H9 (cell line): ENCODE measurements at regions not wholly inside any gene's neighbourhood (a gene's known extent, or its start where the extent isn't known, plus 50 kb on each side); places are given as distances from the start of the nearest gene placed in this dataset.

ENCODE experiments used
- DNase-seq: peaks from one replicate; pipeline ENCODE4 v3.0.0-alpha.2; 2017
- H2AFZ ChIP-seq: one replicate; pipeline ENCODE4 v1.6.1; 2013; ENCODE audit warnings: mild to moderate bottlenecking, low read length, control low read depth, moderate library complexity
- H2AK5ac ChIP-seq: 2 replicates; pipeline ENCODE4 v1.6.1; 2013; ENCODE audit warnings: low read length, control low read depth, mixed read lengths; ENCODE audit not compliant: insufficient read length
- H2BK120ac ChIP-seq: one replicate; pipeline ENCODE4 v1.6.1; 2013; ENCODE audit warnings: low read depth, mild to moderate bottlenecking, low read length, control low read depth, inconsistent platforms; ENCODE audit not compliant: poor library complexity, severe bottlenecking
- H2BK12ac ChIP-seq: 2 replicates; pipeline ENCODE4 v1.6.1; 2013; ENCODE audit warnings: low read length, control low read depth, mixed read lengths, low read depth; ENCODE audit not compliant: insufficient read length
- H2BK15ac ChIP-seq: 2 replicates; pipeline ENCODE4 v1.6.1; 2013; ENCODE audit warnings: low read depth, low read length, control low read depth
- H2BK20ac ChIP-seq: one replicate; pipeline ENCODE4 v1.6.1; 2013; ENCODE audit warnings: low read depth, mild to moderate bottlenecking, low read length, control low read depth, inconsistent platforms; ENCODE audit not compliant: poor library complexity, severe bottlenecking
- H2BK5ac ChIP-seq: 2 replicates; pipeline ENCODE4 v1.6.1; 2013; ENCODE audit warnings: low read length, control low read depth, mixed read lengths; ENCODE audit not compliant: insufficient read length
- H3K14ac ChIP-seq: 2 replicates; pipeline ENCODE4 v1.6.1; 2013; ENCODE audit warnings: low read length, control low read depth; ENCODE audit not compliant: insufficient read depth
- H3K18ac ChIP-seq: 2 replicates; pipeline ENCODE4 v1.6.1; 2013; ENCODE audit warnings: low read depth, mild to moderate bottlenecking, mixed read lengths, low read length, control low read depth; ENCODE audit not compliant: insufficient read length
- H3K23ac ChIP-seq: 2 replicates; pipeline ENCODE4 v1.6.1; 2013; ENCODE audit warnings: low read length, control low read depth, mixed read lengths, low read depth; ENCODE audit not compliant: insufficient read length
- H3K23me2 ChIP-seq: 2 replicates; pipeline ENCODE4 v1.6.1; 2013; ENCODE audit warnings: low read depth, mild to moderate bottlenecking, mixed read lengths, low read length, control low read depth; ENCODE audit not compliant: insufficient read length, poor library complexity, severe bottlenecking
- H3K27ac ChIP-seq: 2 replicates; pipeline ENCODE4 v1.5.1; 2013; ENCODE audit warnings: low read length, control low read depth, mixed read lengths, low read depth; ENCODE audit not compliant: insufficient read length
- H3K27me3 ChIP-seq: 2 replicates; pipeline ENCODE4 v1.6.1; 2013; ENCODE audit warnings: low read length, control low read depth, inconsistent platforms; ENCODE audit not compliant: insufficient read depth
- H3K4ac ChIP-seq: 2 replicates; pipeline ENCODE4 v1.6.1; 2013; ENCODE audit warnings: low read depth, mild to moderate bottlenecking, control low read depth, inconsistent platforms, low read length, moderate library complexity
- H3K4me1 ChIP-seq: 2 replicates; pipeline ENCODE4 v1.6.1; 2013; ENCODE audit warnings: low read length, control low read depth, inconsistent platforms; ENCODE audit not compliant: insufficient read depth
- H3K4me2 ChIP-seq: 2 replicates; pipeline ENCODE4 v1.6.1; 2013; ENCODE audit warnings: low read length, control low read depth, mixed read lengths; ENCODE audit not compliant: insufficient read length, insufficient read depth
- H3K56ac ChIP-seq: 2 replicates; pipeline ENCODE4 v1.6.1; 2013; ENCODE audit warnings: low read depth, mild to moderate bottlenecking, mixed read lengths, low read length, control low read depth; ENCODE audit not compliant: insufficient read length
- H3K79me1 ChIP-seq: 2 replicates; pipeline ENCODE4 v1.6.1; 2013; ENCODE audit warnings: low read depth, mild to moderate bottlenecking, moderate library complexity, low read length, control low read depth, inconsistent platforms; ENCODE audit not compliant: insufficient read depth, poor library complexity, severe bottlenecking
- H3K79me2 ChIP-seq: 2 replicates; pipeline ENCODE4 v1.6.1; 2013; ENCODE audit warnings: low read length, control low read depth, inconsistent platforms; ENCODE audit not compliant: insufficient read depth
- H3K9ac ChIP-seq: 2 replicates; pipeline ENCODE4 v1.6.1; 2013; ENCODE audit warnings: low read length, control low read depth, mixed read lengths; ENCODE audit not compliant: insufficient read length; ENCODE audit errors: extremely low read depth
- H3K9me3 ChIP-seq: one replicate; pipeline ENCODE4 v1.6.1; 2013; ENCODE audit warnings: low read depth, low read length, inconsistent platforms; ENCODE audit not compliant: control insufficient read depth
- H3T11ph ChIP-seq: one replicate; pipeline ENCODE4 v1.6.1; 2013; ENCODE audit warnings: mild to moderate bottlenecking, low read length, control low read depth, inconsistent platforms
- H4K20me1 ChIP-seq: one replicate; pipeline ENCODE4 v1.6.1; 2013; ENCODE audit not compliant: control insufficient read depth, insufficient read length, insufficient read depth
- H4K5ac ChIP-seq: 2 replicates; pipeline ENCODE4 v1.6.1; 2013; ENCODE audit warnings: low read depth, mild to moderate bottlenecking, mixed read lengths, low read length, control low read depth; ENCODE audit not compliant: insufficient read length
- H4K8ac ChIP-seq: replicated peaks from 2 replicates; pipeline ENCODE4 v1.6.1; 2013; ENCODE audit warnings: low read length, control low read depth, mixed read lengths, low read depth; ENCODE audit not compliant: insufficient read length
- H4K91ac ChIP-seq: 2 replicates; pipeline ENCODE4 v1.6.1; 2013; ENCODE audit warnings: low read depth, mild to moderate bottlenecking, moderate library complexity, mixed read lengths, low read length, control low read depth; ENCODE audit not compliant: insufficient read length
- H3K27ac Mint-ChIP-seq, 3 experiments: 2 replicates in 2 of 3; 3 replicates in 1 of 3; pipeline ENCODE4 v1.8.0; 2020 to 2021; ENCODE audit warnings: mixed read lengths in 3 of 3, mild to moderate bottlenecking in 1 of 3, moderate library complexity in 1 of 3
- H3K27me3 Mint-ChIP-seq: 2 replicates; pipeline ENCODE4 v1.8.0; 2021; ENCODE audit warnings: low read depth, mild to moderate bottlenecking, moderate library complexity, mixed read lengths
- H3K36me3 Mint-ChIP-seq, 3 experiments: 2 replicates in 2 of 3; 3 replicates in 1 of 3; pipeline ENCODE4 v1.8.0; 2020 to 2021; ENCODE audit warnings: low read depth in 3 of 3, mixed read lengths in 3 of 3; ENCODE audit not compliant: insufficient read depth in 1 of 3
- H3K4me1 Mint-ChIP-seq, 2 experiments: 2 replicates each; pipeline ENCODE4 v1.8.0; 2020; ENCODE audit warnings: mixed read lengths in 2 of 2
- H3K4me3 Mint-ChIP-seq, 2 experiments: 2 replicates in 1 of 2; 3 replicates in 1 of 2; pipeline ENCODE4 v1.8.0; 2020 to 2021; ENCODE audit warnings: mild to moderate bottlenecking in 2 of 2, mixed read lengths in 2 of 2, moderate library complexity in 1 of 2
- H3K9me3 Mint-ChIP-seq, 2 experiments: 2 replicates in 1 of 2; 3 replicates in 1 of 2; pipeline ENCODE4 v1.8.0; 2020; ENCODE audit warnings: mild to moderate bottlenecking in 2 of 2, mixed read lengths in 2 of 2, moderate library complexity in 1 of 2
- WGBS: extraction: QIAGEN DNeasy Blood & Tissue Kit; methylation state at CpG from one replicate; pipeline ENCODE4 v1.1.7; 2013; ENCODE audit warnings: missing lambda C conversion rate, low lambda C conversion rate, mixed read lengths; ENCODE audit not compliant: insufficient read length; ENCODE audit errors: extremely low coverage; 5-methylcytosine and 5-hydroxymethylcytosine counted together
- TF ChIP-seq, protein P1 (sequence below): fragments of 200-600 bp; sonication (generic); conservative IDR thresholded peaks from 3 replicates; pipeline ENCODE4 v1.8.0; 2021; ENCODE audit warnings: antibody characterized with exemption, mild to moderate bottlenecking

- H3K79me2 ChIP-seq = no peaks in the 10 kb centered on the region
- Mint-ChIP-seq H3K9me3 (peaks cover 0 to 11% of the 10 kb centered on the region in 2 experiments; a peak in 4 of 5 replicates), H3K27me3 (peaks cover 15% of the 10 kb centered on the region), H3K4me1 (peaks cover 2 to 6% of the 10 kb centered on the region in 2 experiments; a peak in 3 of 4 replicates), H3K4me3 (no peak overlapping the region), H3K27ac (no peak overlapping the region), H3K36me3 (0 out of 7 replicates have a peak, but pooled peaks cover 0 to 4% (median 0%) of the 10 kb centered on the region in 3 experiments)
- H2BK15ac ChIP-seq = no peak overlapping the region
- H3K79me1 ChIP-seq = no peaks in the 10 kb centered on the region
- no peak overlapping the region for H2BK5ac ChIP-seq
- no peaks in the 10 kb centered on the region for H3K4me1 ChIP-seq
- H3K9ac ChIP-seq = no peak overlapping the region
- H3K4ac ChIP-seq = no peak overlapping the region
- no peak overlapping the region for H2AK5ac ChIP-seq
- no peak for DNase-seq
- no peaks in the 10 kb centered on the region for H3K9me3 ChIP-seq
- H2BK120ac ChIP-seq = no peak overlapping the region
- H3K23ac ChIP-seq = no peak overlapping the region
- no peak overlapping the region for H3K56ac ChIP-seq
- TF ChIP-seq, protein P1, sequence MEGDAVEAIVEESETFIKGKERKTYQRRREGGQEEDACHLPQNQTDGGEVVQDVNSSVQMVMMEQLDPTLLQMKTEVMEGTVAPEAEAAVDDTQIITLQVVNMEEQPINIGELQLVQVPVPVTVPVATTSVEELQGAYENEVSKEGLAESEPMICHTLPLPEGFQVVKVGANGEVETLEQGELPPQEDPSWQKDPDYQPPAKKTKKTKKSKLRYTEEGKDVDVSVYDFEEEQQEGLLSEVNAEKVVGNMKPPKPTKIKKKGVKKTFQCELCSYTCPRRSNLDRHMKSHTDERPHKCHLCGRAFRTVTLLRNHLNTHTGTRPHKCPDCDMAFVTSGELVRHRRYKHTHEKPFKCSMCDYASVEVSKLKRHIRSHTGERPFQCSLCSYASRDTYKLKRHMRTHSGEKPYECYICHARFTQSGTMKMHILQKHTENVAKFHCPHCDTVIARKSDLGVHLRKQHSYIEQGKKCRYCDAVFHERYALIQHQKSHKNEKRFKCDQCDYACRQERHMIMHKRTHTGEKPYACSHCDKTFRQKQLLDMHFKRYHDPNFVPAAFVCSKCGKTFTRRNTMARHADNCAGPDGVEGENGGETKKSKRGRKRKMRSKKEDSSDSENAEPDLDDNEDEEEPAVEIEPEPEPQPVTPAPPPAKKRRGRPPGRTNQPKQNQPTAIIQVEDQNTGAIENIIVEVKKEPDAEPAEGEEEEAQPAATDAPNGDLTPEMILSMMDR = no peak
- H4K91ac ChIP-seq = no peak overlapping the region
- H3T11ph ChIP-seq = no peak overlapping the region
- no peak overlapping the region for H3K14ac ChIP-seq
- no peak overlapping the region for H3K4me2 ChIP-seq
- H3K27ac ChIP-seq = no peak overlapping the region
- no peak overlapping the region for H4K8ac ChIP-seq
- no CpG with 5 or more reads among the region's 4 CpGs for WGBS
- no peak overlapping the region for H2BK20ac ChIP-seq
- H3K18ac ChIP-seq = no peak overlapping the region
- no peak overlapping the region for H2BK12ac ChIP-seq
- H4K5ac ChIP-seq = no peak overlapping the region
- no peaks in the 10 kb centered on the region for H3K23me2 ChIP-seq
- no peaks in the 10 kb centered on the region for H4K20me1 ChIP-seq
- H3K27me3 ChIP-seq = no peaks in the 10 kb centered on the region
- no peak overlapping the region for H2AFZ ChIP-seq
These were observed 53.3 kb upstream of the CCL2 start for GRCh38 chr17:34201767-34202166.
